GM21528 (cell line): ENCODE measurements at regions not wholly inside any gene's neighbourhood (a gene's known extent, or its start where the extent isn't known, plus 50 kb on each side); places are given as distances from the start of the nearest gene placed in this dataset.

Experiments
- ATAC-seq: cut with Tn5 transposase; IDR thresholded peaks from one replicate; pipeline ENCODE4 v1.9.1; 2021; ENCODE audit warnings: mild to moderate bottlenecking, moderate library complexity; ENCODE audit not compliant: unreplicated experiment, low FRiP score

- no peak for ATAC-seq
Measured at GRCh38 chr2:150989969-150990368, 271.7 kb downstream of the RBM43 start.

DNA sequence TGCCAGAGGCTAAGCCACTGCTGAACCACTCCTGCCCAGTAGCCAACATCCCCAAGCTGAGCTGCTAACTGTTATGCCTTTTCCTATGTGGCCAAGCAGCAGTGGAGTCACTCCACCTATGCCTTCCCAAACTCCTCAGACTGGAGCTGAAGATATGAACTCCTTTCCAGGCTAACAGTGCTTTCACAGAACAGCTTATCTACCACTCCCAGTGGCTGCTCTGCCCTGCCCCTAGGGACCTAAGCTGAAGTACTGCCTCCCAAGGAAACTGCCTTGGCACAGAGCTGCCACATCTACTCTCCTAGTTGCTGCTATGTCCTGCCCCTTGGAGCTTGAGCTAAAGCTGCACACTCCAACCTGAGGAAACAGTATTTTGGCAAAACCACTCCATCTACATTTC lies 275.9 kb downstream of the RBM43 start:
- no peak for ATAC-seq

DNA sequence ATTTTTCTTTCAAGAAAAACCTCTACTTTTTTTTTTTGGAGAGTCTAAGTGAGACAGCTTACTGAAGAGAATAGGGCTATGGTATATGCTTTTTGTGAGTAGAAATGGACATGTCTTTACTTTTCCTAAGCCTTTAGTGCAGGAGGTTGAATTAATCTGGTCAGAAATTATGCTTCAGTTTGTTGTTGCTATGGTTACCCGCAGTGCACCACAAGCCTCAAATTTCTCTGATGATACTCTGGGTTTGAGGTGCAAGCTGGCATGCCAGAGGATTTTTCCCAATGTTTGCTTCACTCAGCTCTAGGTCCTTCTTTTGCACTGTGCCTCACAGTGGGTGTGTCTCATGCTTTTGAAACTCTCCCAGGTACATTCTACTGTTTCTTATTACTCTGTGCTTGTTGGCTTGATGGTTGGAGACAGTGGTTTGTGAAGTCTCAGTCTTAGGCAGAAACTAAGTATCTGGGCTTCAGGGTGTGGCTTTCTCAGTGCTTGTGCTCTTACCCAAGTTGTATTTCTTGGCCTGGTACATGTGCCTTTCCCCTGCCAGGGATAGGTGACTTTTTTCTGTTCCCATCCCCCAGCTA lies 278.3 kb downstream of the RBM43 start:
- ATAC-seq = no peak

- ATAC-seq = no peak
Measured at GRCh38 chr2:150981826-150982225, 279.8 kb downstream of the RBM43 start.

DNA sequence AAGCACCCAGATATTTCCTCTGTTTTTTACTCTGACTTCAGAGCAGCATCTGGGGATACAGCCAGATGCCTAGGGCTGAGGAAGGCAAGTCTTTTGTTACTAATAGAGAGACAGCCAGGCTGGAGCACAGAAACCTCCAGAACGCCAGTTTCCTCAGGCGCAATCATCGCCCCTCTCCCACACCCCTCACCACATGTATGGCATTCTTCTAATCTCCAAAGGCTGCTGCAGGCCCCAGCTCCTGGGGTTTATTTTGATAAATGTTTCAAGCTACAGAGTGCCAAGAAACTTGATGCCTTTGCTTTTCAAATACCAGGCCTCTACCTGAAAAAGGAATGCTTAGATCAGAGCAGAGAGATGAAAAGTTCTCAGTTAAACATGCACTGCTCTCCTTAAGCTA lies 283.6 kb downstream of the RBM43 start:
- no peak for ATAC-seq

DNA sequence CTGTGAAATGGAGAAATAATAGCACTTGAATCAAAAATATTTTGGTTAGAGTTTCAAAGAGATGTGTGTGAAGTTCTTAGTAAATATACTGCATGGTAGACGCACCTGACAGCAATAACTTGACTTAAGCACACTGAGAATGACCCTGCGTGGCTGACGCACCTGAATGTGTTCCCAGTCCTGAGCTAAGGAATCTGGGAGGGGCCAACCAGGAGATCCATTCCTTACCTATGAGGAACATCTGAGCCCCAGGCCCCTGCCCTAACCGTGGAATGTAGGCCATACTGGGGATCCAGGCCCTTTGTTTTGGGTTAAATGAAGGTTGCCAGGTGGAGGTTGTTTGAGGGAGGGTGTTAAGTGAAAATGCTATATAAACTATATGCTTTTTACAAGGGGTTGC lies 284.4 kb downstream of the RBM43 start:
- ATAC-seq = no peak

- ATAC-seq = no peak
Measured at GRCh38 chr2:150976604-150977003, 285.1 kb downstream of the RBM43 start.

GRCh38 chr2:150974864-150975263 lies 286.8 kb downstream of the RBM43 start:
- ATAC-seq = no peak

- no peak for ATAC-seq
Measured at GRCh38 chr2:150974234-150974633, 287.4 kb downstream of the RBM43 start.

DNA sequence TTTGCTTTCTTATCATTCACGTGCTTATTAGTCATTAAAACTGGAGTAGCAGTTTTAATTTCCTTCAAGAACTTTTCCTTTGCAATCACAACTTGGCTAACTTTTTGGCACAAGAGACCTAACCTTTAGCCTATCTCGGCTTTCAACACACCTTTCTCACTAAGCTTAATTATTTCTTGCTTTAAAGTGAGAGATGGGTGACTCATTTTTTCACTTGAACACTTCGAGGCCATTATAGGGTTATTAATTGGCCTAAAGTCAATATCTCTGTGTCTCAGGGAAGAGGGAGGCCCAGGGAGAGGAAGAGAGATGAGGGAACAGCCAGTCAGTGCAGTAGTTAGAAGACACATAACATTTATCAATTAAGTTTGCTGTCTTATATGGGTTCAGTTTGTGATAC lies 289.8 kb downstream of the RBM43 start:
- no peak for ATAC-seq

- no peak for ATAC-seq
Measured at GRCh38 chr2:150963336-150963735, 298.3 kb downstream of the RBM43 start.

DNA sequence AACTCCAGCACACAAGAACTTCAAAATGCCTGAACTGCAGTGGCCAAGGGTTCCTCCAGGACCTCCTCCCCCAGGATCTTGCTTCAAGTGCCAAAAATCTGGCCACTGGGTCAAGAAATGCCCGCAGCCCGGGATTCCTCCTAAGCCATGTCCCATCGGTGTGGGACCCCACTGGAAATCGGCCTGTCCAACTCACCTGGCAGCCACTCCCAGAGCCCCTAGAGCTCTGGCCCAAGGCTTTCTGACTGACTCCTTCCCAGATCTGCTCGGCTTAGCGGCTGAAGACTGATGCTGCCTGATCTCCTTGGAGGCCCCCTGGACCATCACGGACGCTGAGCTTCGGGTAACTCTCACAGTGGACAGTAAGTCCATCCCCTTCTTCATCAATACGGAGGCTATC lies 306.4 kb downstream of the RBM43 start:
- ATAC-seq = no peak

- no peak for ATAC-seq
Measured at GRCh38 chr2:150946831-150947230, 314.8 kb downstream of the RBM43 start.

- ATAC-seq = peak; percentile 57
Measured at GRCh38 chr2:150944315-150944714, 317.3 kb downstream of the RBM43 start.

DNA sequence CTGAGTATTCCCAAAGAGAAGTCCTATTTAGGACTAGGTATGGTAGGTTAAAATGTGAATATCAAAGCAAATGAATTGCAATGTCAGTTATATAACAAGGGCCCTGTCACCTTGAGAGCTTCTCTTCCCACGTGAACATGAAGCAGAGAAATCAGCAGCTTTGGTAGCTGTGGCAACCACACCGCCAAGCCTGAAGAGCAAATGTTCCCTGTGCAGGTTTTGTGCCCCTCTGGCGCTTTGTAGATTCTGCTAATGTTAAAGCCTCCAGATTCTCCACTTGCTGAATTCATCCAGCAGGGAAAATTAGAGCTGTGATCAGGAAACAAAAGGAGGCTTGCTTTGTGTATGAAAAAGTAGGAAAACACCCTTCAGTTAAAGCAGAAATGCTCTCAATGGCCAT lies 322.6 kb downstream of the RBM43 start:
- ATAC-seq = no peak

GRCh38 chr2:150938527-150938926 lies 323.1 kb downstream of the RBM43 start:
- no peak for ATAC-seq

DNA sequence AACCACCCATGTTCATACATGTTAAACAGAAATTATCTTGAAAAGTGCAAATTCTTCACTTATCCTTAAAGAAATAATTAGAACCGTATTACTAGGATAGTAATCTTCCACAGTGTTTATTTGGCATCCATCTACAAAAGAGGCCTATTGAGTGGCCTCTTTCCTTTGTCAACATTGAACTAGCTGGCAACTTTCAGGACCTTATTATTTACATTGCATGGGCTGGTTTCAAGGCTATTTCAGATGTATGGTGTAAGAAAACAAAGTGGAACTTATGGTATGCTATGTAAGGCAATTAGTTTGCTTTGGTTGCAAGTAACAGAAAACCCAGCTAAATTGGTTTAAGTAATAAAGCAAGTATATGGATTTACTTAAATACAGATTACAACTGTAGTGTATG lies 324.6 kb downstream of the RBM43 start:
- no peak for ATAC-seq

DNA sequence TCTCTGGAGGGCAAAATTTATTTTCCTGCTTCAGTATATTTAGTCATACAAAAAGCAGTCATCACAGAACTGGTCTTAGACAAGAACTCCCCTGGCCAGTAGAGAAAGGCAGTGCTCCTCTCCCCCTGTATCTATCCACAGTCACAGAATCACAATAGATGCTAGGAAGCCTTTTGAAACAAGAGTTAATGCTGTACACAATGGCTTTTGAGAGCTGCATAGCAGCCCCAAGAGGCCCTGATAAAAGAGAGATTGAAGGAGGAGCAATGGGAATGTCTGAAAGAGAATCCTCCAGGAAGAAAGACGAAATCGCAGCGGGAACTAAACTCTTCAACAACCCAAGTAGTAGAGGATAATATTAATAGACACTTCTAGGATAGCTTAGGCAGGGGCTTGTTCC lies 330.2 kb downstream of the RBM43 start:
- no peak for ATAC-seq

DNA sequence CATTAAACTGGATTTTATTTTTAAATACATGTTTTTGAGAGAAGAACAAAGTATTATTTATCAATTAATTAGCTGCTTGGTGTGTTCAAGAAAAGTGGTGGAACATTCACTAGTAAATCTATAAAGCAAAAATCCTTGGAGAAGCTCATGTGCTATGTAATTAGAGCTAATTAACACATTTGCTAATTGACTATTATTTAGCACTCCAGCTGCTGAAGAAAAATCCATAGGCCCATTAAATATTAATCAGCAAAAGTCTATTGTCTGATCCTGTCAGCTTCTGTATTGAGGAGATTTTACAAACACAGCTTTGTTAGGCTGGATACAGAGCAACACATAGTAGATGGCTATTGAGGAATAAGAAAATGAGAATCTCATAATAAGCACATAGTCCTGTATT lies 336.1 kb downstream of the RBM43 start:
- ATAC-seq = no peak

GRCh38 chr2:150924878-150925277 lies 336.8 kb downstream of the RBM43 start:
- no peak for ATAC-seq

- ATAC-seq = no peak
Measured at GRCh38 chr2:150919901-150920300, 341.8 kb downstream of the RBM43 start.

DNA sequence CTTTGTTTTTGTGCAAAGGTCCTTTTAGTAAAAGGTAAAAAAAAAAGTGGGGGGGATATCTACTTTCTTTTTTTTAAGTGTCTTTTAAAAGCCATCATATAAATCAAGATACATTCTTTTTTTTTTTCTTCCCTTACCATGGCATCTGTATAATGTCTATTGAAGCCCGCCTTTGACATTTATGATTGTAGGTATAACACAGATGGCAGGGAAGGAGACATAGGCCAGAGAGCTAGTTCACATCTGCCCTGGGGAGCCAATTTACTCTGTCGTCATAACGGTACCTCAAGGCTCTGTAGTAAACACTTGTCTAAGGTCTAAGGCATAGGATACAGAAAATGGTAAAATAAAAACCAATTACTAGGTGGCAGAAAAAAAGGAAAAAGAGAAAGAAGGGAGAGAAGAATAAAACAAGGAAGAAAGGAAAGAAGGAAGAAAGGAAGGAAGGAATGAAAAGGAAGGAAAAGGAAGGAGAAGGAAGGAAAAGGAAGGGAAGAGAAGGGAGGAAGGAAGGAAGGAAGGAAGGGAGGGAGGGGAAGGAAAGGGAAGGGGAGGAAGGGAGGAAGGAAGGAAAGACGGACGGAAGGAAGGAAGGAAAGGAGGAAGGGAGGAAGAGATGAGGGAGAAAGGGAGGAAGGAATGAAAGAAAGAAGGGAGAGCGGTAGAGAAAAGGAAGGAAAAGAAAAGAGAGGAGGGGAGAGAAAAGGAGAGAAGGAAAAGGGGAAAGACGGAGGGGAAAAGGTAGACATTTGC lies 343.5 kb downstream of the RBM43 start:
- ATAC-seq = no peak
